Body of pancreas (tissue), 4 donors: ENCODE measurements at regions not wholly inside any gene's neighbourhood (a gene's known extent, or its start where the extent isn't known, plus 50 kb on each side); places are given as distances from the start of the nearest gene placed in this dataset. TPM values are rescaled to one million over a fixed set of nuclear protein-coding genes. Genes with fewer than 3 reads are reported as not detected.

Experiments used
- ATAC-seq: fragments of 150-250 bp; one replicate; pipeline ENCODE4 v1.9.1; 2016
- DNase-seq, 4 donors: peaks; one replicate each; pipeline ENCODE4 v3.0.0-alpha.2; 2019
- H3K27ac ChIP-seq, 4 donors: fragments of 200-600 bp; sonication (generic); 1 replicate in 3 of 4; 2 replicates in 1 of 4; pipeline versions ENCODE4 v1.5.1 to v1.6.1; 2016 to 2019; ENCODE audit warnings: mild to moderate bottlenecking in 1 of 4, mixed read lengths in 1 of 4, moderate library complexity in 1 of 4
- H3K27me3 ChIP-seq, 2 donors: fragments of 200-600 bp; sonication (generic); one replicate each; pipeline ENCODE4 v1.6.0; 2016; ENCODE audit warnings: mild to moderate bottlenecking in 1 of 2
- H3K36me3 ChIP-seq, 2 donors: fragments of 200-600 bp; sonication (generic); replicated peaks in 1 of 2; 2 replicates each; pipeline ENCODE4 v1.5.1; 2016; ENCODE audit warnings: low read depth in 2 of 2; ENCODE audit not compliant: insufficient read depth in 1 of 2
- H3K4me1 ChIP-seq: fragments of 200-600 bp; sonication (generic); one replicate; pipeline ENCODE4 v1.6.0; 2016
- H3K4me3 ChIP-seq, 2 donors: fragments of 200-600 bp; sonication (generic); 1 replicate in 1 of 2; 2 replicates in 1 of 2; pipeline ENCODE4 v1.5.1; 2016 to 2019
- H3K9me3 ChIP-seq, 3 donors: fragments of 200-600 bp; sonication (generic); 1 replicate in 2 of 3; 2 replicates in 1 of 3; pipeline ENCODE4 v1.5.1; 2016
- POLR2A ChIP-seq, 3 donors: fragments of 450-650 bp; IDR thresholded peaks; one replicate each; pipeline ENCODE4 v1.6.1; 2016; ENCODE audit warnings: antibody characterized with exemption in 3 of 3, mild to moderate bottlenecking in 2 of 3
- WGBS, 2 donors: methylation state at CpG; one replicate each; pipeline ENCODE4 v1.1.5; 2017; 5-methylcytosine and 5-hydroxymethylcytosine counted together
- intact Hi-C: fragments of 100-400 bp; cut with DNase I; formaldehyde crosslinking; loops from one replicate; pipeline ENCODE4 v1.15.1; 2023
- small RNA-seq: library from RNA; depleted of rRNA; stranded (forward); fragments of <200 nt; gene quantifications from one replicate; pipeline ENCODE3, GENCODE V24; 2016
- TF ChIP-seq, protein P1 (sequence below), 7 experiments: fragments of 450-650 bp in 4 of 7; fragments of 200-600 bp in 3 of 7; sonication (generic) in 3 of 7; IDR thresholded peaks; one replicate each; pipeline ENCODE4 v1.5.1; 2016 to 2019; ENCODE audit warnings: antibody characterized with exemption in 7 of 7

GRCh38 chr7:17248527-17248926 lies 49.9 kb upstream of the AHR start:
- no peaks in the 10 kb centered on the region for H3K27me3 ChIP-seq
- H3K27ac ChIP-seq, result peak overlapping the region in 1 of 4 donors; percentile 5
- H3K4me1 ChIP-seq, result peaks cover 23% of the 10 kb centered on the region
- 11 to 15% methylated on average over 2 of the region's 2 CpGs for WGBS, 2 donors
- no peak for TF ChIP-seq POLR2A (IDR thresholded peaks at IDR 0.05)
- TF ChIP-seq, protein P1, sequence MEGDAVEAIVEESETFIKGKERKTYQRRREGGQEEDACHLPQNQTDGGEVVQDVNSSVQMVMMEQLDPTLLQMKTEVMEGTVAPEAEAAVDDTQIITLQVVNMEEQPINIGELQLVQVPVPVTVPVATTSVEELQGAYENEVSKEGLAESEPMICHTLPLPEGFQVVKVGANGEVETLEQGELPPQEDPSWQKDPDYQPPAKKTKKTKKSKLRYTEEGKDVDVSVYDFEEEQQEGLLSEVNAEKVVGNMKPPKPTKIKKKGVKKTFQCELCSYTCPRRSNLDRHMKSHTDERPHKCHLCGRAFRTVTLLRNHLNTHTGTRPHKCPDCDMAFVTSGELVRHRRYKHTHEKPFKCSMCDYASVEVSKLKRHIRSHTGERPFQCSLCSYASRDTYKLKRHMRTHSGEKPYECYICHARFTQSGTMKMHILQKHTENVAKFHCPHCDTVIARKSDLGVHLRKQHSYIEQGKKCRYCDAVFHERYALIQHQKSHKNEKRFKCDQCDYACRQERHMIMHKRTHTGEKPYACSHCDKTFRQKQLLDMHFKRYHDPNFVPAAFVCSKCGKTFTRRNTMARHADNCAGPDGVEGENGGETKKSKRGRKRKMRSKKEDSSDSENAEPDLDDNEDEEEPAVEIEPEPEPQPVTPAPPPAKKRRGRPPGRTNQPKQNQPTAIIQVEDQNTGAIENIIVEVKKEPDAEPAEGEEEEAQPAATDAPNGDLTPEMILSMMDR (IDR thresholded peaks at IDR 0.05), result no peak
- DNase-seq, result no peak
- H3K9me3 ChIP-seq, result no peaks in the 10 kb centered on the region
- peak; percentile 21 for ATAC-seq
- no peaks in the 10 kb centered on the region for H3K36me3 ChIP-seq
- H3K4me3 ChIP-seq, result no peak overlapping the region
- intact Hi-C loops, result no loop called here

Small RNAs in the stretch of these regions (small RNA-seq; reads per million reads assigned to genes)
- gene RF00017, result not detected
